WERI-Rb-1 (cell line): ENCODE measurements at regions not wholly inside any gene's neighbourhood (a gene's known extent, or its start where the extent isn't known, plus 50 kb on each side); places are given as distances from the start of the nearest gene placed in this dataset.

Source experiments
- DNase-seq: peaks from one replicate; pipeline ENCODE4 v3.0.0-alpha.2; 2020
- H3K27ac ChIP-seq: fragments of 250-450 bp; sonication (Bioruptor Pico); 2 replicates; pipeline ENCODE4 v1.5.1; 2020; ENCODE audit warnings: mild to moderate bottlenecking, moderate library complexity
- H3K27me3 ChIP-seq: fragments of 250-450 bp; sonication (Bioruptor Pico); 2 replicates; pipeline ENCODE4 v1.5.1; 2021; ENCODE audit warnings: mild to moderate bottlenecking, low read depth, moderate library complexity; ENCODE audit not compliant: insufficient read depth, severe bottlenecking
- H3K36me3 ChIP-seq: fragments of 250-450 bp; sonication (Bioruptor Pico); 2 replicates; pipeline ENCODE4 v1.5.1; 2020; ENCODE audit warnings: mild to moderate bottlenecking, moderate library complexity
- H3K4me3 ChIP-seq: 2 replicates; pipeline ENCODE4 v1.5.1; 2011; ENCODE audit warnings: low read depth, mild to moderate bottlenecking, control low read depth, low read length
- H3K9me3 ChIP-seq: fragments of 250-450 bp; sonication (Bioruptor Pico); 2 replicates; pipeline ENCODE4 v1.5.1; 2021; ENCODE audit warnings: mild to moderate bottlenecking, moderate library complexity; ENCODE audit not compliant: severe bottlenecking
- TF ChIP-seq, protein P1 (sequence below): IDR thresholded peaks from 2 replicates; pipeline ENCODE4 v1.5.1; 2011; ENCODE audit warnings: low read depth, mild to moderate bottlenecking, control low read depth, inconsistent platforms, low read length

GRCh38 chr6:44511126-44511525 is 123.6 kb downstream of the CDC5L start:
- no peaks in the 10 kb centered on the region for H3K9me3 ChIP-seq
- H3K27ac ChIP-seq: no peak overlapping the region
- H3K27me3 ChIP-seq: no peaks in the 10 kb centered on the region
- no peaks in the 10 kb centered on the region for H3K36me3 ChIP-seq
- TF ChIP-seq, protein P1, sequence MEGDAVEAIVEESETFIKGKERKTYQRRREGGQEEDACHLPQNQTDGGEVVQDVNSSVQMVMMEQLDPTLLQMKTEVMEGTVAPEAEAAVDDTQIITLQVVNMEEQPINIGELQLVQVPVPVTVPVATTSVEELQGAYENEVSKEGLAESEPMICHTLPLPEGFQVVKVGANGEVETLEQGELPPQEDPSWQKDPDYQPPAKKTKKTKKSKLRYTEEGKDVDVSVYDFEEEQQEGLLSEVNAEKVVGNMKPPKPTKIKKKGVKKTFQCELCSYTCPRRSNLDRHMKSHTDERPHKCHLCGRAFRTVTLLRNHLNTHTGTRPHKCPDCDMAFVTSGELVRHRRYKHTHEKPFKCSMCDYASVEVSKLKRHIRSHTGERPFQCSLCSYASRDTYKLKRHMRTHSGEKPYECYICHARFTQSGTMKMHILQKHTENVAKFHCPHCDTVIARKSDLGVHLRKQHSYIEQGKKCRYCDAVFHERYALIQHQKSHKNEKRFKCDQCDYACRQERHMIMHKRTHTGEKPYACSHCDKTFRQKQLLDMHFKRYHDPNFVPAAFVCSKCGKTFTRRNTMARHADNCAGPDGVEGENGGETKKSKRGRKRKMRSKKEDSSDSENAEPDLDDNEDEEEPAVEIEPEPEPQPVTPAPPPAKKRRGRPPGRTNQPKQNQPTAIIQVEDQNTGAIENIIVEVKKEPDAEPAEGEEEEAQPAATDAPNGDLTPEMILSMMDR: no peak
- no peak for DNase-seq
- no peak overlapping the region for H3K4me3 ChIP-seq

GRCh38 chr6:44512868-44513741 is 125.6 kb downstream of the CDC5L start:
- no peak overlapping the region for H3K27ac ChIP-seq
- H3K9me3 ChIP-seq: no peaks in the 10 kb centered on the region
- H3K27me3 ChIP-seq: no peaks in the 10 kb centered on the region
- H3K36me3 ChIP-seq: no peaks in the 10 kb centered on the region
- no peak overlapping the region for H3K4me3 ChIP-seq
- TF ChIP-seq, protein P1: no peak
- DNase-seq: peak; percentile 6

DNA sequence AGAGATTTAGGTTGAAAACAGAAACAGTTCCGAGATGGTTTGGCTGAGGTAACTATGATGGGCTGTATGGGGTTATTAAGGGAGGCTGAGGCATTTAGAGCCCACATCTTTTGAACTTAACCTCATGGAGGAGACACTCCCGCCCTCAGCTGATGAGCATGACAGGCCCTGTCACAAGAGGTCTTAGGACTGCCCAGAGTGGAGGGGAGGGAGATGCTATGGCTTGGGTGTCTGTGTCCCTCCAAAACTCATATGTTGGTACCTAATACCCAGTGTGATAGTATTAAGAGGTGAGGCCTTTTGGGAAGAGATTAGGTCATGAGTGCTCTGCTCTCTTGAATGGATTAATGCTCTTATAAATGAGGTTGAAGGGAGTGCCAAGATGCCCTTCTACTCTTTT is 126.6 kb downstream of the CDC5L start:
- Histone ChIP-seq H3K4me3 (no peak overlapping the region), H3K27ac (no peak overlapping the region), H3K27me3 (no peaks in the 10 kb centered on the region), H3K36me3 (no peaks in the 10 kb centered on the region), H3K9me3 (peaks cover 5% of the 10 kb centered on the region)
- TF ChIP-seq, protein P1: no peak
- no peak for DNase-seq

DNA sequence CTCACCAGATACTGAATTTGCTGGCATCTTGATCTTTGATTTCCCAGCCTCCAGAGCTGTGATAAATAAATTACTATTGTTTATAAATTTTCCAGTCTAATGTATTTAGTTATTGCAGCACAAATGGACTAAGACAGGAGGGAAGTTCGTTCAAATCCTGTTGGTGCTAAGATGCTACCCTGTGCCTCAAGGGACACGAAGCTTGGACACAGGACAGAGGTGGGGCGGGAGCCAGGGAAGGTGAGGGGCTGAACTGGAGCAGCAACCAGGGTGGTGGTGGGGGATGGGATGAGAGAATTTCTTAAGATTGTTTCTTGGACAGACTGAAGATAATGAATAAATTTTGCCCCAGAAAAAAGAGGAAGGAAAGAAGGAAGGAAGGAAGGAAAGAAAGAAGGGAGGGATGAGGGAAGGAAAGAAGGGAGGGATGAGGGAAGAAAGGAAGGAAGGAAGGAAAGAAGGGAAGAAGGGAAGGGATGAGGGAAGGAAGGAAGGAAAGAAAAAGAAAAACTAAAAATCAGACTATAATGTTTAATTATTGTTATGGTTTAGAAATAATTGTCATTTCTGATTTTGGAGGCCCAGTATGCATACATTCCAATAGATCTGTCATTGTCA is 127.2 kb downstream of the CDC5L start:
- H3K27ac ChIP-seq: no peak overlapping the region
- TF ChIP-seq, protein P1: no peak
- no peak overlapping the region for H3K4me3 ChIP-seq
- no peaks in the 10 kb centered on the region for H3K36me3 ChIP-seq
- DNase-seq: no peak
- peaks cover 5% of the 10 kb centered on the region for H3K9me3 ChIP-seq
- no peaks in the 10 kb centered on the region for H3K27me3 ChIP-seq

DNA sequence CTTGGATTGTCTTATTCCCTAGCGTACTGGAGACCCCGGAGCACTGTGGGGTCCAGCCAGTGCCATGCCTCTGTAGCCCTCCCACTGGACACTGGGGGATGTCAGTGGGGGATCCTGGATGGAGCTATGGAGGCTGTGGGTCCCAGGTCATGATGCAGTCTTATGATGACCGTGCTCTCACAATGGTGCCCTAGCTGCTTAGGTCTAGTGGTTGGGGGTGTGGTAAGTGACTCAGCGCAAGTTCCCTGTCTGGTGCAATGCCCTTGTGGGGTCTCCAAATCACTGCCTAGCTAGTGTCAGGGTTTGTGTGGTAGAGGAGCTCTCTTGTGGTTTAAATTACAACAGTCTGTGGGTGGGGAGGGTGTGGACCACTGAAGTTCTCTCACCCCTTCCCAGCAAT is 135.4 kb downstream of the CDC5L start:
- Histone ChIP-seq H3K36me3 (no peaks in the 10 kb centered on the region), H3K9me3 (peaks cover 12% of the 10 kb centered on the region), H3K27ac (no peak overlapping the region), H3K27me3 (no peaks in the 10 kb centered on the region), H3K4me3 (no peak overlapping the region)
- no peak for DNase-seq
- TF ChIP-seq, protein P1: no peak
